Stimulated activated effector memory CD8-positive, alpha-beta T cell treated with anti-CD3 and anti-CD28 coated beads, Interleukin-12 subunit alpha, Interleukin-12 subunit beta, amount 100 ng/mL, for 72 hours (primary cell): ENCODE measurements at regions not wholly inside any gene's neighbourhood (a gene's known extent, or its start where the extent isn't known, plus 50 kb on each side); places are given as distances from the start of the nearest gene placed in this dataset.
A peak's percentile ranks its signal among the peaks of the same experiment; 100 is the strongest.

Source experiments
- ATAC-seq: fragments of 150-1000 bp; cut with Tn5 transposase; 2 replicates; pipeline ENCODE4 v1.10.0; 2021
- DNase-seq, 2 donors: peaks; one replicate each; pipeline ENCODE4 v3.0.0; 2021 to 2022; ENCODE audit warnings: low spot score in 2 of 2
- H3K27ac Mint-ChIP-seq: one replicate; pipeline ENCODE4 v1.8.0; 2022; ENCODE audit warnings: mild to moderate bottlenecking, mixed read lengths
- H3K36me3 Mint-ChIP-seq: one replicate; pipeline ENCODE4 v1.8.0; 2022; ENCODE audit warnings: mild to moderate bottlenecking, mixed read lengths
- H3K4me1 Mint-ChIP-seq: one replicate; pipeline ENCODE4 v1.8.0; 2022; ENCODE audit warnings: mixed read lengths
- H3K4me3 Mint-ChIP-seq: one replicate; pipeline ENCODE4 v1.8.0; 2022; ENCODE audit warnings: mild to moderate bottlenecking, mixed read lengths
- H3K9me3 Mint-ChIP-seq: one replicate; pipeline ENCODE4 v1.8.0; 2022; ENCODE audit warnings: mixed read lengths

DNA sequence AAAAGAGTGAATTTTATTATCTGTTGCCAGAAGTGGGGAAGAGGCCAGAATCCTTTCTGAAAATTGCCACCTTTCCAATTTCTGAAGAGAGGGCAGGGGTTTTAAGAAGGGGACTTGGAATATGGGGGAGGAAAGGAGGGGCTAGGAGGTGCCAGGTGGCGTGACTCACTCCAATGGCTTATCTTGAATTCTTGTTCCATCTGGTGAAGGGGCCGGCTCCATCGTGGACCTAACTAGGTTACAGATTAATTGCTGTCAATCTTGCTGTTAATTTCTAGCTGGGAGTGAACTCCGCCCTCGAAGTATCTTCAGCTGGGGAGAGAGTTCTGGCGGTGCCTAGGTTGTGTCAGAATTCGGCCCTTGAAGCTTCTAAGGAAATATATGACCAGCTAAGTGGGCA, 138.7 kb downstream of the YTHDC2 start:
- Mint-ChIP-seq H3K4me1 (no peaks in the 10 kb centered on the region), H3K36me3 (no peaks in the 10 kb centered on the region), H3K4me3 (no peak overlapping the region), H3K9me3 (no peaks in the 10 kb centered on the region), H3K27ac (no peak overlapping the region)
- DNase-seq, result no peak
- ATAC-seq, result no peak

DNA sequence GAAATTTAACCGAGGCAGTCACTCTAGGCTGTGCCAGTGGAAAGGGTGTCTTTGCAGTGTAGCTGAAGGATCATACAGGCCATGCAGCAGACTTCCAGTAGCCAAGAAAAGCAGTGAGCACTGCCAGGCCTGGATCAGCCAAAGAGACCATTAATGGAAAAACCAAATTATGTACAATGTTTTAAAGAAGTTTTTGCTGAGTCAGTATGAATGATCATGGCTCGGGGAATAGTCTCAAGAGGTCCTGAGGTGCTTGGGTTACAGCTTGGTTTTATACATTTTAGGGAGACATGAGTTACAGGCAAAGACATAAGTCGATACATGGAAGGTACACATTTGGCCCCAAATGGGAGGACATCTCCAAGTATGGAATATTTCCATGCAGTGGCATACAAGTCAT, 141.3 kb downstream of the YTHDC2 start:
- H3K27ac Mint-ChIP-seq, result no peak overlapping the region

GRCh38 chr5:113660206-113660605, 146.7 kb downstream of the YTHDC2 start:
- Mint-ChIP-seq H3K36me3 (no peaks in the 10 kb centered on the region), H3K4me3 (no peak overlapping the region), H3K9me3 (no peaks in the 10 kb centered on the region), H3K27ac (no peak overlapping the region), H3K4me1 (no peaks in the 10 kb centered on the region)
- ATAC-seq, result no peak
- DNase-seq, result no peak

More for the DNA sequence above, 141.3 kb downstream of the YTHDC2 start:
- H3K4me1 Mint-ChIP-seq, result no peaks in the 10 kb centered on the region
- no peaks in the 10 kb centered on the region for H3K36me3 Mint-ChIP-seq
- H3K4me3 Mint-ChIP-seq, result no peak overlapping the region
- H3K9me3 Mint-ChIP-seq, result no peaks in the 10 kb centered on the region
- no peak for DNase-seq
- ATAC-seq, result no peak

GRCh38 chr5:113660706-113661250, 147.3 kb downstream of the YTHDC2 start:
- Mint-ChIP-seq H3K27ac (no peak overlapping the region), H3K36me3 (no peaks in the 10 kb centered on the region), H3K9me3 (no peaks in the 10 kb centered on the region), H3K4me3 (no peak overlapping the region), H3K4me1 (no peaks in the 10 kb centered on the region)
- ATAC-seq (no peak), DNase-seq (no peak)

DNA sequence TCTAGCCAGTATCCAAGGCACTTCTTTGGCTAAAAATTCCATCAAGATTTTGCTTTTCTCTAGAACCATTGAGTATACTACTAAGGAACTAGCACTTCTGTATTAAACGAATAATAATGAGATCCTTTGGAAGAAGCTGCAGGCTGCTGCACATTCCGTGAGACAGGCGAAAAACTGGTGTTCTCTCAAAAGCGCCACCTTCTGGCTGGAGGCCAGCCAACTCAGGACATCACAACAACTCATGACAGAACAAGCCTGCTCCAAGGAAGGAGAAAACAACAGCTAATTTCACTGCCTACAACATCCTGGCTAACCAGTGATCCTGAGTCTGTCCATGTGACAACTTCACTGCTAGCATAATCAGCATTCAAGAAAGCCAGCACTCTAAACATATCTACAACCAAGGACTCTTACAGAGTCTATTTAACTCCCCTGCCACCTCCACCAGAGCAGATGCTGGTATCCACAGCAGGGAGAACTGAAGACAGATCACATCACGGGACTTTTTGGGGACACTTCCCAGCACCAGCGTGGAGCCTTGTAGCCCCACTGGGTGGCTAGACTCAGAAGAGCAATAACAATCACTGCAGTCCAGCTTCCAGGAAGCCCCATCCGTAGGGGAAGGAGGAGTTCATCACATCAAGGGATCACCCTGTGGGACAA, 150.5 kb downstream of the YTHDC2 start:
- Mint-ChIP-seq H3K4me1 (no peaks in the 10 kb centered on the region), H3K9me3 (no peaks in the 10 kb centered on the region), H3K4me3 (no peak overlapping the region), H3K36me3 (no peaks in the 10 kb centered on the region), H3K27ac (no peak overlapping the region)
- DNase-seq (no peak), ATAC-seq (no peak)

DNA sequence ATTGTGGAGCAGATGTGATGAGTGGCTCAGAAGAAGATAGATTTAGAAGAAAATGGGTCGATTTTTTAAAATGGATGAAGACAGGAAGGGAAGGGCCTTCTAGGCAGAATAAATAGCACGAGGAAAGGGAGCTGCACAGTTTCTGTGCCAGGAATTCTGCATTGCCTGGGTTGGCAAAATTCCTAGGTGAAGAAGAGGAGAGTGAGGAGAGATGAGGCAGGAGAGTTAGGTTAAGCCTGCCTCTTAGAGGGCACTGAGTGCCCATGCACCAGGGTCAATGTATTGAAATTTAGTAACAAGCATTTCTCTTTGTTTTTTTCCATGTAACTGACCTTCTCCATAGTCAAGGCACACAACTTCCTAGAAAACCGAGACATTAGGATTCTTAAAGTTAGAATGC, 159.5 kb downstream of the YTHDC2 start:
- H3K27ac Mint-ChIP-seq, result no peak overlapping the region
- ATAC-seq (no peak), DNase-seq (no peak)
- no peaks in the 10 kb centered on the region for H3K9me3 Mint-ChIP-seq
- no peaks in the 10 kb centered on the region for H3K36me3 Mint-ChIP-seq
- no peaks in the 10 kb centered on the region for H3K4me1 Mint-ChIP-seq
- no peak overlapping the region for H3K4me3 Mint-ChIP-seq

DNA sequence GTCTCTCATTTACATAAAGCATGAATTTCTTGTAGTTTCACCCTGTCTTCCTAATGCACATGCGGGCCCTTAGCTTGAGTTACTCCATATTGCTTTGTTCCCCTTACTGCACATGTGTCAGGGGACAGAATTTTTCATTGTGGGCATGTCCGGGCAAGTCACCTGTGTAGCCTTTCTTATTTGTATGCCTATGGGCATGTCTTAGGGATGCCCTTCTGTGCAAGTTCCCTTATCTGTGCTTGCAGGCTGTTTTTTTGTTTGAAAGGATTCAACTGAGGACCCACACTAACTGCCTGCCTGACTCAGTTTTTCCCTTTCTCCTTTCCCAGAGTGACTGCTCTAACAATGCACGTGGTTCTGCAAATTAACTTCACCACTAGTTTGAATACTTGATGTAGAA, 161.7 kb downstream of the YTHDC2 start:
- no peak for DNase-seq
- ATAC-seq, result no peak
- H3K4me3 Mint-ChIP-seq, result no peak overlapping the region
- no peaks in the 10 kb centered on the region for H3K9me3 Mint-ChIP-seq
- H3K27ac Mint-ChIP-seq, result no peak overlapping the region
- H3K36me3 Mint-ChIP-seq, result no peaks in the 10 kb centered on the region
- no peaks in the 10 kb centered on the region for H3K4me1 Mint-ChIP-seq

DNA sequence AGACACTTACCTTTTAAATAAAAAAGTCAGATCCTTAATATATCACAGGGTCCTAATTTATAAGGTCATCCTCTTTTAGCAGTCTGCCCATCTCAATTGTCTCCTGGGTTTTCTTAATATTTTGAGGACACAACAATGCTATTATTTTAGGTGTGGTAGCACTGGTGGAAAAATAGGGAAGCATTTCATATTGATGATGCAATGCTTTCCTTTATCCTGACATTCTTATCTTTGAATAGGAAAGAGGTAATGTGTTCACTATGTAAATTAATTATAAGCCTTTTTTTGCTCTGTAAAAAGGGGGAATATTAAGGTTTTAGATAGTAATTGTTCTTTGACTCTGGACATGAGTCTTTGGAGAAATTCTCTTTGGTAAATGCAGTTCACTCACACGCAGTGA, 164.7 kb downstream of the YTHDC2 start:
- H3K4me1 Mint-ChIP-seq, result no peaks in the 10 kb centered on the region
- H3K27ac Mint-ChIP-seq, result no peak overlapping the region
- DNase-seq (no peak), ATAC-seq (no peak)
- no peaks in the 10 kb centered on the region for H3K36me3 Mint-ChIP-seq
- H3K9me3 Mint-ChIP-seq, result no peaks in the 10 kb centered on the region
- no peak overlapping the region for H3K4me3 Mint-ChIP-seq

- H3K4me1 Mint-ChIP-seq, result no peaks in the 10 kb centered on the region
Measured at GRCh38 chr5:113678924-113679575, 165.6 kb downstream of the YTHDC2 start.

GRCh38 chr5:113680534-113680933, 167.0 kb downstream of the YTHDC2 start:
- no peaks in the 10 kb centered on the region for H3K4me1 Mint-ChIP-seq
- no peaks in the 10 kb centered on the region for H3K9me3 Mint-ChIP-seq
- H3K36me3 Mint-ChIP-seq, result no peaks in the 10 kb centered on the region
- no peak overlapping the region for H3K4me3 Mint-ChIP-seq
- no peak for ATAC-seq
- no peak for DNase-seq
- no peak overlapping the region for H3K27ac Mint-ChIP-seq

More at GRCh38 chr5:113678924-113679575, 165.6 kb downstream of the YTHDC2 start:
- Mint-ChIP-seq H3K36me3 (no peaks in the 10 kb centered on the region), H3K27ac (no peak overlapping the region), H3K4me3 (no peak overlapping the region), H3K9me3 (no peaks in the 10 kb centered on the region)
- DNase-seq (peak in 1 of 2 donors; percentile 5), ATAC-seq (peak; percentile 42)

GRCh38 chr5:113682497-113683136, 169.1 kb downstream of the YTHDC2 start:
- Mint-ChIP-seq H3K4me3 (no peak overlapping the region), H3K36me3 (no peaks in the 10 kb centered on the region), H3K4me1 (no peaks in the 10 kb centered on the region), H3K27ac (no peak overlapping the region), H3K9me3 (no peaks in the 10 kb centered on the region)
- ATAC-seq (peak; percentile 21), DNase-seq (no peak)

GRCh38 chr5:113683211-113683610, 169.7 kb downstream of the YTHDC2 start:
- no peaks in the 10 kb centered on the region for H3K4me1 Mint-ChIP-seq
- no peaks in the 10 kb centered on the region for H3K36me3 Mint-ChIP-seq
- no peak overlapping the region for H3K4me3 Mint-ChIP-seq
- H3K9me3 Mint-ChIP-seq, result no peaks in the 10 kb centered on the region
- no peak overlapping the region for H3K27ac Mint-ChIP-seq
- no peak for DNase-seq
- ATAC-seq, result peak; percentile 9

- H3K36me3 Mint-ChIP-seq, result no peaks in the 10 kb centered on the region
- H3K4me3 Mint-ChIP-seq, result no peak overlapping the region
- H3K4me1 Mint-ChIP-seq, result no peaks in the 10 kb centered on the region
- ATAC-seq (peak; percentile 31), DNase-seq (no peak)
- no peak overlapping the region for H3K27ac Mint-ChIP-seq
- no peaks in the 10 kb centered on the region for H3K9me3 Mint-ChIP-seq
Measured at GRCh38 chr5:113686599-113686998, 173.1 kb downstream of the YTHDC2 start.

- DNase-seq (no peak), ATAC-seq (no peak)
- Mint-ChIP-seq H3K27ac (no peak overlapping the region), H3K4me1 (no peaks in the 10 kb centered on the region), H3K4me3 (no peak overlapping the region), H3K9me3 (no peaks in the 10 kb centered on the region), H3K36me3 (no peaks in the 10 kb centered on the region)
Measured at GRCh38 chr5:113689647-113690046, 176.2 kb downstream of the YTHDC2 start.

DNA sequence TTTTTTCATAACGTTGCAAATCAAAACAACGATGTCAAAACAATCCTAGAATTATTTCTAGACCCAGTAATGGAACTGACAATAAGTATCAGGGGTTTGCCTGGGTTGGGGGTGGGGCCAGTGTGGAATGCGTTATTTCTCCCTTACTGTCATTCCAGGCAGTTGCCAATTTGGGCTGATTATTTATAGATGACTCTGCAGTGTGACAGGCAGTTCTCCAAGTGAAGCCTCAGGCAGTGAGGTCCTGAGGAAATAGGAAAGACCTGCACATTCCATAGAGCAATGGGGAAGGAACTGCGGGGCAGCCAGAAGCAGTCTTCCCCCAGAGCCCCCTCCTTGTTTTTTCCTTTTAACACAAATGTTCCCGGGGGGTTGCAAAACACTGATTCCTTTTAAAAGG, 179.0 kb downstream of the YTHDC2 start:
- no peaks in the 10 kb centered on the region for H3K4me1 Mint-ChIP-seq
- DNase-seq (no peak), ATAC-seq (no peak)
- H3K36me3 Mint-ChIP-seq, result no peaks in the 10 kb centered on the region
- H3K9me3 Mint-ChIP-seq, result no peaks in the 10 kb centered on the region
- H3K27ac Mint-ChIP-seq, result no peak overlapping the region
- H3K4me3 Mint-ChIP-seq, result no peak overlapping the region
